IPS DF 4.7 (cell line): ENCODE measurements at regions not wholly inside any gene's neighbourhood (a gene's known extent, or its start where the extent isn't known, plus 50 kb on each side); places are given as distances from the start of the nearest gene placed in this dataset.
"Not testable (repeated sequence)": the region's sequence is repeated elsewhere in the genome, so short reads cannot be mapped to it uniquely, and the experiment has no call there.

Experiments
- DNase-seq: peaks from one replicate; pipeline ENCODE4 v3.0.0-alpha.2; 2013; ENCODE audit warnings: low spot score; ENCODE audit errors: extremely low read depth

- DNase-seq, result no peak
These were observed 85.1 kb downstream of the NIBAN1 start for GRCh38 chr1:184889166-184889565.

GRCh38 chr1:184888505-184888904 is 85.8 kb downstream of the NIBAN1 start:
- no peak for DNase-seq

GRCh38 chr1:184882957-184883815 is 91.1 kb downstream of the NIBAN1 start:
- DNase-seq, result no peak

GRCh38 chr1:184881941-184882913 is 92.1 kb downstream of the NIBAN1 start:
- DNase-seq, result no peak

GRCh38 chr1:184879876-184880557 is 94.3 kb downstream of the NIBAN1 start:
- no peak for DNase-seq

- no peak for DNase-seq
These were observed 95.7 kb downstream of the NIBAN1 start for GRCh38 chr1:184878602-184879001.

- no peak for DNase-seq
These were observed 96.3 kb downstream of the NIBAN1 start for GRCh38 chr1:184878002-184878401.

- DNase-seq, result not testable (repeated sequence)
These were observed 98.3 kb downstream of the NIBAN1 start for GRCh38 chr1:184876015-184876414.

GRCh38 chr1:184875218-184875617 is 99.1 kb downstream of the NIBAN1 start:
- no peak for DNase-seq

DNA sequence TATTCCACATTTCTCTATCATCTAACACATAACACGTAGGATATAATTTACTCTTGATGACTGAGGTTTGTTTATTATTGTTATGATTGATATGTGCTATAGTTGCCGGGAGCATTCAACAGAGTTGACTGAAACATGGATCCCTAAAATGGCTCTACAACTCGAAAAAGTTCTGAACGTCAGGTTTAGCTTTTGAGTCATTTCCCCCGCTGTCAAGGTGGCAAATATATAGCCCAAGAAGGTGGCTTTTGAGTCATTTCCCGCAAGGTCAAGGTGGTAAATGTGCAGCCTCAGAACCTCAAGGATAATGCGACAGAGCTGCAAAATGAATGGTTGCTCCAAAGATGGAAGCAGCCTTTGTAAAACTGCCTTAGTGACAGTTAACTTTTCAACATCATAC is 104.0 kb downstream of the NIBAN1 start:
- DNase-seq, result no peak

- no peak for DNase-seq
These were observed 106.2 kb downstream of the NIBAN1 start for GRCh38 chr1:184867866-184868689.

DNA sequence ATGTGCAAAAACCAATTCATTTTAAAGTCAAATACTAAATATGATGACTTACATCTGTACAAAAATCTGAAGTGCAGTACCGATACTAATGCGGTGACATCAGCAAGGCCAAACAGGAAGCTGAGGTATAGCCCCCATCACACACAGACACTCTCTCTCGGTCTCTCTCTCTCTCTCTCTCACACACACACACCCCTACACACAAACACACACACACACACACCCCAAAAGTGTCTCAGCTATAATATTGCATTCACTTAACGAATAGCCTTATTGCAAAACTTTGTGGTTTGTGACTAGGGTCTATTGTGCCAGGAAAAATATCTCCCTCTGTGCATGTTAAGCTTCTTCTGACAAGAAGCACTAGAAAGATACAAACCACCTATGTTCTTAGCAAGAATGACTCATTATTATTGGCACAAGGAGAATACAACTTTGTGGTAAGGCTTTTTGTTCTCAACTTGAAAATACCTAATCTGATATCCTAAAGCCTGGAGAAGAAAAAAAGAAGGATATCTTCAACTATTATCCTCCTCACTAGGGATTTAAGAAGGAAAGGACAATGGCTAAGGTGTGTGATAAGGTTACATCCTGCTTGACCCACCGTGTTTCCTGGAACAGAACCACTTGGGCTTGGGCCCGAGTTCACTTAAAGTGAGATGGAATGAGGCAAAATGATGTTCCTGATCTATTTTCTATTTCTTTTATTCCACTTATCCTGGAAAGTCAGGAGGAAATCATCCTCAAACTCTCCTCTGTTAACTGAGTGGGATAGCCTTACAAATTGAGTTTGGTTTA is 107.1 kb downstream of the NIBAN1 start:
- DNase-seq, result no peak

GRCh38 chr1:184866586-184866985 is 107.7 kb downstream of the NIBAN1 start:
- no peak for DNase-seq

DNA sequence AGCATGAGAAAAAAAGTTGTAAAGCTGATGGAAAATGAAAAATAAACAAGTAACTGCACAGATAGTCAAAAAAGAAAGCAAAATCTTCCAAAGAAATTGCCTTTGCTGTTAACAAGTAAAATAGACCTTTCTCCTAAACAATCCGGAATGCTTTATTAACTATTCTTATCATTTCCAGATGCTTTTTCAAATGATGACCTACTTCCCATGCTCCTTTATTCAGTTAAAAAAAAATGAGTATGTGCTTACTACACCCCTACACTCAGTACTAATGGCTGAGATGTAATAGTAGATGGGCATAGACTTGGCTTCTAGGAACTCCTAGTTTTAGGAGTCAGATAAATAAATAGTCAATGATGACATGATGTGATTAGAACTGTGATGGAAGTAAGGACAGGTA is 108.5 kb downstream of the NIBAN1 start:
- no peak for DNase-seq

DNA sequence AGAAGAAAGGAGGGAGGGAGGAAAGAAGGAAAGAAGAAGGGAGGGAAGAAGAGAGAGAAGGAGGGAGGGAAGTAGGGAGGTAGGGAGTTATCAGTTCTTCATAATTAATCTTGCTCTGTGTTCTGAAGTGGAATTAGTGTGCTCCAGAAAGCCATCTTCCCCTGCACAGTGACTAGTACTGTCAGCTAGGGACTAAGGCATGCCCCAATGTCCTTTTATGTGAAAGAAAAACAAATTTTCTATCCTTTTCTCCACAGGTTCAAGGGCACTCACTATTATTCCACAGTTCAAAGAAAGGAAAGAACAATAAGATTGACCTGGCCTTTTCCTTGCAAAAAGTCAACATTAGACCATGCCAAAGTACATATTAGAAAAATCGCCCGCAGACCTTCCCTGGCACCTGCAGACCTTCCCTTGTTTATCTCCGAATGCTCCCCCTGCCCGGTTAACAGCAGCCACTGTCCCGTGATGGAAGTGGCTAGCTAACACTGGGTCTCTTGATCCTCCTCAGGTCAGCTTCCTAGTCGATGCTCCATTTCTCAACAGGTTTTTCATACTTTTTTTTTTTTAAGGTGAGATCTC is 107.2 kb upstream of the EDEM3 start:
- no peak for DNase-seq

DNA sequence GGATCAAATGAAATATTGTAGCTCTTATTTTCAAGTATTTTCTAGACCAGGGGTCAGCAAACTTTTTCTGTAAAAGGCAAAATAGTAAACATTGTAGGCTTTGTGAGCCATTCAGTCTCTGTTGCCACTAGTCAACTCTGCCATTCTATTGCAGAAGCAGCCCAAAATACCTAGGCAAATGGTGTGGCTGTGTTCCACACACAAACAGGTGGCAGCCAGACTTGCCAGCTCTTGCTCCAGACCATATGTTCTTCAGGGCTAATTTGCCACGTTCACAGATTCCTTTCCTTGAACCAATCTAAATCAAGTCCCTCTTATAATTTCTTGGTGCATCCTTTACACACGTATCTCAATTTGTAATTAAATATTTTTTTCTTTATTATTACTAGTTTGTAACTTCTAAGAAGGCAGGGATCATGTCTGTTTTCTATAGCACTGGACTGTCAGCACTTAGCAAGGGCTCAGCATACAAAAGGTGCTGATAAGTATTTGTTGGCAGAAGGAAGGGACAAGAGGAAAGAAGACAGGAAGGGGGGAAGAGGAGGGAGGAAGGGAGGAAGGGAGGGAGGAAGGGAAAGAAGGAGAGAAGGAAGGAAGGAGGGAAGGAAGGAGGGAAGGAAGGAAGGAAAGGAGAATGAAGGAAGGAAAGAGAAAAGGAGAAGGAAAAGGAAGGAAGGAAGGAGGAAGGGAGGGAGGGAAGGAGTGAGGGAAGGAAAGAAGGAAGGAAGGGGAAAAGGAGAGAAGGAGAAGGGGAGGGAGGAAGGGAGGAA is 106.5 kb upstream of the EDEM3 start:
- no peak for DNase-seq

DNA sequence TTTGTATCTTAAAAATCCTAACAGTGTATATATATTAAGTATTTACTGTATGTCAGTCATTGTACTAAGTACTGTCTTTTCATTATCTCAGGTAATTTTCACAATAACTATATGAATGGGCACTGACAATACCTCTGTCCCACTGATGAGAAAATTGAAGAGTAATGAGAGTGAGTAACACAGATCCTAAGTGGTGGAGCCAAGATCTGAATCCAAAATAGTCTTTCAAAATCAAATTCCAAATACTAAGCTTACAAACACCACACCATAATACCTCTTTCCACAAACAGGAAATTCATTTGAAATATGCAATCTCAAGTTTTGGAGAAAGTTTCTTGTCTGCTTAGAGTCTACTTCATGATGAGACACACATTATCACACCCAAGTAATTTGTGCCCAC is 105.9 kb upstream of the EDEM3 start:
- no peak for DNase-seq

GRCh38 chr1:184859381-184860105 is 104.9 kb upstream of the EDEM3 start:
- no peak for DNase-seq
